ENCODE measurements at regions not wholly inside any gene's neighbourhood (a gene's known extent, or its start where the extent isn't known, plus 50 kb on each side); places are given as distances from the start of the nearest gene placed in this dataset.

DNA sequence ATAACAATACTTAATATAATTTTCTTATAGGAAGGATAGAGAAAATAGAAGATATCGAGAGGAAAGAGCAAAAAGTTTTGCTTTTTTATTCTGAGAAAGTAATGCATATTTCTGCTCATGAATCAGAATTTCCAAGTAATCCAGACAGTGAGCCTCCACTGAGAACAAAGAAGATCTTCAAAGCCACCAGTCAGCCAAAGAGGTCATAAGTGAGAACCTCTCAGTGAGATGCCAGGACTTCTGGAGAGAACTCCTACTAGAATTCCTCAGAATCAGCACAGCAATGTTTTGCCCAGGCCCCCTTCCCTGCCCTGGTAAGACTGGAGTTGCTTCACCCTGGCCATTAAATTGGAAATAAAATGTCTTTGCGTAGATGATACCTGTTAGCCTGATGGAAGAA lies 254.4 kb upstream of the FAT4 start:
- Mint-ChIP-seq H3K4me1 (ENCODE audit: low read depth) (peaks cover 3% of the 10 kb centered on the region), H3K27me3 (ENCODE audit: low read depth) (no peaks in the 10 kb centered on the region), H3K36me3 (ENCODE audit: low read depth) (no peaks in the 10 kb centered on the region), H3K4me3 (ENCODE audit: unreplicated experiment) (no peak overlapping the region), H3K9me3 (ENCODE audit: low read depth) (peaks cover 2% of the 10 kb centered on the region), H3K27ac (ENCODE audit: unreplicated experiment) (no peak overlapping the region)
- TF ChIP-seq, protein P1, sequence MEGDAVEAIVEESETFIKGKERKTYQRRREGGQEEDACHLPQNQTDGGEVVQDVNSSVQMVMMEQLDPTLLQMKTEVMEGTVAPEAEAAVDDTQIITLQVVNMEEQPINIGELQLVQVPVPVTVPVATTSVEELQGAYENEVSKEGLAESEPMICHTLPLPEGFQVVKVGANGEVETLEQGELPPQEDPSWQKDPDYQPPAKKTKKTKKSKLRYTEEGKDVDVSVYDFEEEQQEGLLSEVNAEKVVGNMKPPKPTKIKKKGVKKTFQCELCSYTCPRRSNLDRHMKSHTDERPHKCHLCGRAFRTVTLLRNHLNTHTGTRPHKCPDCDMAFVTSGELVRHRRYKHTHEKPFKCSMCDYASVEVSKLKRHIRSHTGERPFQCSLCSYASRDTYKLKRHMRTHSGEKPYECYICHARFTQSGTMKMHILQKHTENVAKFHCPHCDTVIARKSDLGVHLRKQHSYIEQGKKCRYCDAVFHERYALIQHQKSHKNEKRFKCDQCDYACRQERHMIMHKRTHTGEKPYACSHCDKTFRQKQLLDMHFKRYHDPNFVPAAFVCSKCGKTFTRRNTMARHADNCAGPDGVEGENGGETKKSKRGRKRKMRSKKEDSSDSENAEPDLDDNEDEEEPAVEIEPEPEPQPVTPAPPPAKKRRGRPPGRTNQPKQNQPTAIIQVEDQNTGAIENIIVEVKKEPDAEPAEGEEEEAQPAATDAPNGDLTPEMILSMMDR (IDR thresholded peaks at IDR 0.05) = no peak
- DNase-seq (ENCODE audit: low spot score) = no peak

DNA sequence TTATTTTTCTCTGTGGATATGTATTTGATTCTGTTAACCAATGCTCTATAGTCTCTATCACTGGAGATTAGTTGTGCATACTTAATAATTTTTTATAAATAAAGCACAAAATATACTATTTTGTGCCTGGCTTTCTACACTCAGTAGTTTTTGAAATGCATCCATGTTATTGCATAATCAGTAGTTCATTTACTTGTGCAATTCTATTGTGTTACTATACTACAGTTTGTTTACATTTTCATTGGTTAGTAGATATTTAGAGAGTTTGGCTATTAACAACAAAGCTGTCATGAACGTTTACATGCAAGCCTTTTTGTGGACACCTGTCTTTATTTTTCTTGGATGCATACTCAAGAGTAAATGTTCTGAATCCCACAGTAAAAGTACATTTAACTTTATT lies 265.0 kb upstream of the FAT4 start:
- no peaks in the 10 kb centered on the region for H3K27me3 Mint-ChIP-seq (ENCODE audit: low read depth)
- H3K4me3 Mint-ChIP-seq (ENCODE audit: unreplicated experiment) = no peak overlapping the region
- H3K27ac Mint-ChIP-seq (ENCODE audit: unreplicated experiment) = no peak overlapping the region
- peaks cover 20% of the 10 kb centered on the region for H3K9me3 Mint-ChIP-seq (ENCODE audit: low read depth)
- TF ChIP-seq, protein P1 (IDR thresholded peaks at IDR 0.05) = no peak
- peaks cover 7% of the 10 kb centered on the region for H3K36me3 Mint-ChIP-seq (ENCODE audit: low read depth)
- no peak for DNase-seq (ENCODE audit: low spot score)
- peaks cover 18% of the 10 kb centered on the region for H3K4me1 Mint-ChIP-seq (ENCODE audit: low read depth)

DNA sequence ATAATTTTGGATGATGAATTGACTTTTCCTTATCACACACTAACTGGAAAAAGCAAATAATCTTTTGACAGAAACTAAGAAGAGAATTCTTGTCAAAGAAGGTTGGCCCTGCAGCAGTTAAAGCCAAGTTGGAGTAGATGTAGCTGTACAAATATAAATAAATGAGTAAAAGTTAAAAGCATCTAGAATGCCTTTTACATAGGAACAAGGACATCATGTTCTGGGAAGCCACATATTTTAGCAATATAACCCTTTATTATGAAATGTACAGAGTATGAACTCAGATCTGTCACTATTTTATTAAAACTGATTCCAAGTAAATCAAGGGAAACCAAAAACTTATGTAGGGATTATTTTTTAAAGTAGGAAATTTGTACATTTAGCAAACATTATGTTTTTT lies 269.4 kb upstream of the FAT4 start:
- DNase-seq (ENCODE audit: low spot score) = no peak
- Mint-ChIP-seq H3K4me3 (ENCODE audit: unreplicated experiment) (no peak overlapping the region), H3K9me3 (ENCODE audit: low read depth) (peaks cover 20% of the 10 kb centered on the region), H3K4me1 (ENCODE audit: low read depth) (peaks cover 30% of the 10 kb centered on the region), H3K27me3 (ENCODE audit: low read depth) (no peaks in the 10 kb centered on the region), H3K36me3 (ENCODE audit: low read depth) (peaks cover 7% of the 10 kb centered on the region), H3K27ac (ENCODE audit: unreplicated experiment) (peak overlapping the region; percentile 17)
- TF ChIP-seq, protein P1 (IDR thresholded peaks at IDR 0.05) = no peak

DNA sequence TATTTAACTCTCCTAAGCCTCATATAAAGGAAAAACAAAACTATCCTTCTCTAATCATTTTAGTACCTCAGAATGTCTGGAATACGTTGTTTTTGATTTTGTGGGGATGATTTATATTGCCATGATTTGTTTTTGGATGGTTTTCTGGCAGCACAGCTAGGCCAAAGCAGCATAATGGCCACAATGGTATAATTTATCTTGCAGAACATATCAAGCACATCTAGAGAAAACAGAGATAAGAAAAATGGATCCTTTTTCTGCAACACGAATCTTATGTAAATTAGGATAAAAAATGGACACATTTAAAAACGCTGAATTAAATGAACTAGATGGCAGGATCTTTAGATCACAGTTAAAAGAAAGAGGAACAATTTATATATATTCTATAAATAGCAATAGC lies 269.9 kb upstream of the FAT4 start:
- H3K4me1 Mint-ChIP-seq (ENCODE audit: low read depth) = peaks cover 32% of the 10 kb centered on the region
- no peak for DNase-seq (ENCODE audit: low spot score)
- no peaks in the 10 kb centered on the region for H3K27me3 Mint-ChIP-seq (ENCODE audit: low read depth)
- TF ChIP-seq, protein P1 (IDR thresholded peaks at IDR 0.05) = no peak
- no peak overlapping the region for H3K4me3 Mint-ChIP-seq (ENCODE audit: unreplicated experiment)
- peaks cover 7% of the 10 kb centered on the region for H3K36me3 Mint-ChIP-seq (ENCODE audit: low read depth)
- peaks cover 20% of the 10 kb centered on the region for H3K9me3 Mint-ChIP-seq (ENCODE audit: low read depth)
- H3K27ac Mint-ChIP-seq (ENCODE audit: unreplicated experiment) = no peak overlapping the region

DNA sequence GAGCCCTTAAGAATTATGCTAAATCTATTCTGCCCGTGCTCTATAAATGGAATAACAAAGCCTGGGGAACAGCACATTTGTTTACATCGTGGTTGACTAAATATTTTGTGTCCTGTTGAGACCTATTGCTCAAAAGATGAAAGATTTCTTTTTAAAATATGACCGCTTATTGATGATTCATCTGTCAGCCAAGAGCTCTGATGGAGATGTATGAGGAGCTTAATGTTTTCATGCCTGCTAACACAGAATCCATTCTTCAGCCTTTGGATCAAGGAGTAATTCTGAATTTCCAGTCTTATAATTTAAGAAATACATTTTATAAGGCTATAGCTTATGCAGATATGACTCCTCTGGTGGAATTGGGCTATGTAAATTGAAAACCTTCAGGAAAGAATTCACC lies 271.3 kb upstream of the FAT4 start:
- TF ChIP-seq, protein P1 (IDR thresholded peaks at IDR 0.05) = no peak
- Mint-ChIP-seq H3K27me3 (ENCODE audit: low read depth) (no peaks in the 10 kb centered on the region), H3K4me1 (ENCODE audit: low read depth) (peaks cover 32% of the 10 kb centered on the region), H3K4me3 (ENCODE audit: unreplicated experiment) (no peak overlapping the region), H3K9me3 (ENCODE audit: low read depth) (peaks cover 14% of the 10 kb centered on the region), H3K36me3 (ENCODE audit: low read depth) (peaks cover 7% of the 10 kb centered on the region), H3K27ac (ENCODE audit: unreplicated experiment) (no peak overlapping the region)
- DNase-seq (ENCODE audit: low spot score) = no peak
